ENCODE measurements at regions not wholly inside any gene's neighbourhood (a gene's known extent, or its start where the extent isn't known, plus 50 kb on each side); places are given as distances from the start of the nearest gene placed in this dataset.

- no peaks in the 10 kb centered on the region for H3K36me3 ChIP-seq
- DNase-seq: no peak
- peaks cover 32% of the 10 kb centered on the region for H3K4me1 ChIP-seq
- no peak overlapping the region for H3K27ac ChIP-seq (replicated peaks)
- intact Hi-C loops (cut with micrococcal nuclease): no loop called here
- no peaks in the 10 kb centered on the region for H3K27me3 ChIP-seq (ENCODE audit: low read depth)
- no peak overlapping the region for H3K4me3 ChIP-seq
- H3K9me3 ChIP-seq (replicated peaks): no peaks in the 10 kb centered on the region
- TF ChIP-seq CTCF (IDR thresholded peaks at IDR 0.05; ENCODE audit: borderline replicate concordance): no peak
Measured at GRCh38 chr1:182263706-182264105, 127.9 kb downstream of the GLUL start.

DNA sequence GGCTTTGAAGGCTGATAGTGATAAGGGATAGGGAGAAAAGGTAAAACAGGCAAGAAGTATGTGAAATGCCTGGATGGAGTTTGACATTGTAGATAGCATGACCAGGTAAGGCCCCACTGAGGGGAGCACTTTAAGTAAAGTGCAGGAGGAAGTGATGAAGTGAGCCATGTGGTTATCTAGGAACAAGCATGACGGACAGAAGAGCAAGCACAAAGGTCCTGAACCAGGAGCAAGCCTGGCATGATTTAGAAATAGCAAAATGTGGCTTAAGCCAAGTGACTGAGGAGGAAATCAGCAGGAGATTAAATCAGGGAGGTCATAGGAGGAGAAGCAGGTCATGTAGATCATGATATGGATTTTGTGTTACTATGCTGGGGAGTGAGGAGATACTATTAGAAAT is 129.2 kb downstream of the GLUL start:
- H3K27ac ChIP-seq (replicated peaks): no peak overlapping the region
- no peak overlapping the region for H3K4me3 ChIP-seq
- peaks cover 42% of the 10 kb centered on the region for H3K4me1 ChIP-seq
- H3K27me3 ChIP-seq (ENCODE audit: low read depth): no peaks in the 10 kb centered on the region
- no peak for DNase-seq
- no peaks in the 10 kb centered on the region for H3K9me3 ChIP-seq (replicated peaks)
- H3K36me3 ChIP-seq: no peaks in the 10 kb centered on the region
- TF ChIP-seq CTCF (IDR thresholded peaks at IDR 0.05; ENCODE audit: borderline replicate concordance): no peak
- intact Hi-C loops (cut with micrococcal nuclease): no loop called here

DNA sequence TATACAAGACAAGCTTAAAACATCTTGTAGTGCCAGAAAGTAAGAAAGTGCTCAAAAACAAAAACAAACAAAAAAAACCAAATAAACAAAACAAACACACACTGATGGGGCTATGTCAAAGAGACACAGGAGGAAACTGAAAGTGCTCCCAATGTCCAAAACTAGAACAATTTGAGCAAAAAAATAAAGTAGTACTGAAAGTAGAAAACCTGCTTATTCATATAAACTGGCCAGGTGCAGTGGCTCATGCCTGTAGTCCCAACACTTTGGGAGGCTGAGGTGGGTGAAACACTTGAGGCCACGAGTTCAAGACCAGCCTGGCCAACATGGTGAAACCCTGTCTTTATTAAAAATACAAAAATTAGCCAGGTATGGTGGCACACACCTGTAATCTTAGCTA is 129.9 kb downstream of the GLUL start:
- no peak overlapping the region for H3K27ac ChIP-seq (replicated peaks)
- no peak for TF ChIP-seq CTCF (IDR thresholded peaks at IDR 0.05; ENCODE audit: borderline replicate concordance)
- H3K4me1 ChIP-seq: peaks cover 49% of the 10 kb centered on the region
- H3K9me3 ChIP-seq (replicated peaks): no peaks in the 10 kb centered on the region
- no peaks in the 10 kb centered on the region for H3K27me3 ChIP-seq (ENCODE audit: low read depth)
- DNase-seq: no peak
- H3K4me3 ChIP-seq: no peak overlapping the region
- intact Hi-C loops (cut with micrococcal nuclease): no loop called here
- no peaks in the 10 kb centered on the region for H3K36me3 ChIP-seq

DNA sequence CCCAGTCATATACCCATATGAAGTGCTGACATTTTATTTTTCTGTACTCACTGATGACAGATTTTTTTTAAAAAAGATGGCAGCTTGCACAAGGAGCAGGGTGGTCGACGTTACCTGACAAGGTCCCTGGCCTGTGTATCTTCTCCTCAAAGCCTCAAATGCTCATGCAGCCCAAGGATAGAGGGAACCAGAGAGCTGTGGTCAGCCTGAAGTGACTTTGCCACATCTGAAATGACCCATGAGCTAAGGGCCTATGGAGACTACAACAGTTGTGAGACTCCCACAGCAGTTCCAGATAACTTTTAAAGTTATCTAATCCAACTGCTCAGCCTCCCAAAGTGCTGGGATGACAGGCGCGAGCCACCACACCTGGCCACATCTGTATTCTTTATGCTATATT is 131.1 kb downstream of the GLUL start:
- no peak overlapping the region for H3K27ac ChIP-seq (replicated peaks)

GRCh38 chr1:182259968-182260367 is 131.6 kb downstream of the GLUL start:
- no peaks in the 10 kb centered on the region for H3K36me3 ChIP-seq
- H3K9me3 ChIP-seq (replicated peaks): no peaks in the 10 kb centered on the region
- H3K27me3 ChIP-seq (ENCODE audit: low read depth): no peaks in the 10 kb centered on the region
- peak overlapping the region; percentile 55 for H3K27ac ChIP-seq (replicated peaks)
- no peak for TF ChIP-seq CTCF (IDR thresholded peaks at IDR 0.05; ENCODE audit: borderline replicate concordance)
- H3K4me1 ChIP-seq: peaks cover 58% of the 10 kb centered on the region
- DNase-seq: no peak
- H3K4me3 ChIP-seq: no peak overlapping the region
- intact Hi-C loops (cut with micrococcal nuclease): no loop called here

More for the DNA sequence above, 131.1 kb downstream of the GLUL start:
- no peak for TF ChIP-seq CTCF (IDR thresholded peaks at IDR 0.05; ENCODE audit: borderline replicate concordance)
- Histone ChIP-seq H3K4me1 (peaks cover 56% of the 10 kb centered on the region), H3K27me3 (ENCODE audit: low read depth) (no peaks in the 10 kb centered on the region), H3K4me3 (no peak overlapping the region), H3K36me3 (no peaks in the 10 kb centered on the region), H3K9me3 (replicated peaks) (no peaks in the 10 kb centered on the region)
- intact Hi-C loops (cut with micrococcal nuclease): no loop called here
- DNase-seq: no peak

Data from left ventricle myocardium inferior (tissue), 1 donor.